AG20443 (cell line): ENCODE measurements at regions not wholly inside any gene's neighbourhood (a gene's known extent, or its start where the extent isn't known, plus 50 kb on each side); places are given as distances from the start of the nearest gene placed in this dataset.

Experiments used
- DNase-seq: peaks from one replicate; pipeline ENCODE4 v3.0.0; 2012; ENCODE audit warnings: low spot score, mixed read lengths

DNA sequence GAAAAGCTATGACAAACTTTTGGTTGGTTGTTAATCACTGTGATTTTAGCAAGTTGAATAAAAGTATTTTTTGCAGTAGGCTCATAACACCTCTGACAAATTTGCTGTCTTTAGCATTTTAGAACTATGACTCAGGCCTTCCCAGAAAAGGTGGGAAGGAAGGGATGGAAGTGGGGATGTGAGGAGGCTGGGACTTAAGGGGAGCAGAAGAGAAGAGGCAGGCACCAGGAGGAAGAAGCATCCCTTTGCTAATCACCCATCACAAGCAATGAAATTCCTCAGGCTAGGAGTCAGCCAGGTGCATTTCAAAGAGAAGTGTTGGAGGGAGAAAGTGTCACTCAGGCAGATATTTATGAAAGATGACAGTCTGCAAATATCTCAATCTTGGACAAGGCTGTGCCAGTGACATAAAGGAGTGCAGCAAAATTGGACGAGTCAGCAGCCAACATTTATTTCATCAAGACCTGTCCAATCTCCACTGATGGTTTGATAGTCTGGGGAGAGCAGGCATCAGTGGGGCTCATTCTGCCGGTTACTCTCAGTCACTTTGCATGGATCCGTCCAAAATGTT lies 337.3 kb upstream of the ARRDC4 start:
- DNase-seq: no peak

DNA sequence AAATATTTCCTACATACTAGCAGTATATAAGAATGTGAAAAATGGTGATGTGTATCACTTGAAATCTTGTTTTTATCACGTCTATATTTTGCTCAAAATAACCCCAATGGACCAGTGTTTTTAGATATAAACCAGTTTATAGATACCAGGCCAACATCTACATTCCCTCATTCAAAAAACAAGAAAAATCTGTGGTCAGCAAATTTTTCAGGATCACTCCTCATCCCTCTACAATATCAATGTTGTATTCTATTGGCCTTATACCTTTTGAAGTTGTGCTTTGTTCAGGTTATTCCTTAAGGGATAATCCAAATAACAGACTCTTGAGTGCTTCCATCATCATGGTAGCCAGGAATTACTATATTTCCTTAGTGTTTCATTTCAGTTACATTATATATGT lies 332.9 kb upstream of the ARRDC4 start:
- DNase-seq: no peak

DNA sequence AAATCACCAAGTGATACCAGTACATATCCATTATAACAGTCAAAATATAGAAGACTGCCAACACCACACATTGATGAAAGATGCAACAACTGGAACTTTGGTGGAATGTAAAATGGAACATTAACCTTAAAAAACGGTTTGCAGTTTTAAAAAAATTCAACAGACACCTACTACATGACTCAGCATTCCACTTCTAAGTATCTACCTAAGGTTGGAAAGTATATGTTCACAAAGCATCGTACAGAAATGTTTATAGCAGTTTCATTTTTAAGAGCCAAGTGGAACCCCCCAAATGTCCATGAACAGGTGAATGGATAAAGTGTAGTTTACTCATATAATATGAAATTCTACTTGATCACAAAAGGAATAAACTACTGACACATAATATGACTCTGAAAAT lies 314.7 kb upstream of the ARRDC4 start:
- no peak for DNase-seq

DNA sequence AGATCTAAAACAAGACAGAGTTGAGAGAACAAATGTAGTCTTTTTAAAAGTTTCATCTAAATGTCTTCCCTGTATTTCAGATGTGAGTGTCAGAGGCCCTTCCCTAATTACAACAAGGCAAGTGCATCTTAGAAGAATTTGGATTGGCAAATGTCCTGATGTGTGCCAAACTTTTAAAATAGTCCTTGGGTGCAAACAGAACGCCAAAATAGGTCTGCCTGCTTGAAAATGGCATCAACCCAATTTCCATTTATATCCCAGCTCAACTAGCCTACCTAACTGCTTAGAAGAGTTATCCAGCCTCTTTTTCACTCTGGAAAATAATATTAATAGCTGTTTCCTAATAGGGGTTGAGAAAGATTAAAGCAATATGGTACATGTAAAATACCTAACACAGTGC lies 311.8 kb upstream of the ARRDC4 start:
- no peak for DNase-seq

DNA sequence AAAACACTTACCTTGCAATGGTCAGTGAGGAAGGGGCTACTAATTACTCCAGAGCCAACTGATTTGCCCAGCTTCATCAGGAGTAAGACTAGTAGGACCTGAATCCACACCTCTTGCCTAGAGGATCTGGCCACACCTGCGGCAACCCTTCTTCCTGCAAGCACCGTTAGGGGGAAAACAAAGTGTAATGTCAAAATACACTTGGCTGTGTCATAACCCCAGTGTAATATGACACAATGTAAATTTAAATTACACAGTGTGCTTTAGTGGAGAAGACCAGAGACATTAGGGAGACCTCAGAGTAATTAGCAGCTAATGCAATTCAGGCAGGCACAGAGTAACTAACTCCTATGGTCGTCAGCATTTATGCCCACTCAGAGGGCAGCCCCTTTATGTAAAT lies 308.5 kb upstream of the ARRDC4 start:
- DNase-seq: no peak

DNA sequence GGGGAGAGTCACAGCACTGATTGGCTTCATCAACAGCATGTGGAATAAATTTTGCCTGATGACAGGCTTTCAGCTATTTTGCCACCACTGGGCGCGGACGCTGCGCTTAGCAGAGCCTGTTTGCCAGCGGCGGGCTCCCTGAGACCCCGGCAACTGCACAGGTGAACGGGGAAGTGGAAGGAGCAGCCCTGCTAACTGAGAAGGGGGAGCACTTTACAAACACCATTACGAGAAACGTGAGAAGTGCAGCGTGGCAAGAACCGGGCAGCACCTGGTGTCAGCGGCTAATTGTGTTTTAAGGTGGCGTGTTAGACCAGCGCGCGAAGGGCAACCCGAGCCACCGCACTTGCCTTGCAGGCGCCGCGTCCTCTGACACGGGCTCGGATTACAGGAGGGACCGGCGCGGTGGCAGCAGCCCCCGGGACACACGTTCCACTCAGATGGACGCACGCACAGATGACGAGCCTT lies 307.8 kb upstream of the ARRDC4 start:
- no peak for DNase-seq

DNA sequence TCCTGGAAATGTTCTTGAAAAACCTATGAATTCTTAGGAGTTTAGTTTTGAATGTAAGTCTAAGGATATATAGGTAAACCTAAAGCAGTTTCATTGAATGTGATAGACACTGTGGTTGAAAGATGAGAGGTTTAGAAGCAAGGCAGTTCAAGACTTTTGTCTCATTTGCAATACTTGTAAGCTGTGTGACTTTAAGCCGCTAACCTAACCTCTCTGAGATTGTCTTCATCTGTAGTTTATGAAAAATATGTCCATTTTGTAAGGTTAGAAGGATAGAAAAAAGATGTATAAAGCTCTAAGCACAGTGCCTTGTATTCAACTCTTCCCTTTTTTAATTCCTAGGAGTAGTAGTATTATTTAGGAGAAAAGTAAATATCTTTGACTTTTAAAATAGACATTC lies 306.6 kb upstream of the ARRDC4 start:
- DNase-seq: no peak

DNA sequence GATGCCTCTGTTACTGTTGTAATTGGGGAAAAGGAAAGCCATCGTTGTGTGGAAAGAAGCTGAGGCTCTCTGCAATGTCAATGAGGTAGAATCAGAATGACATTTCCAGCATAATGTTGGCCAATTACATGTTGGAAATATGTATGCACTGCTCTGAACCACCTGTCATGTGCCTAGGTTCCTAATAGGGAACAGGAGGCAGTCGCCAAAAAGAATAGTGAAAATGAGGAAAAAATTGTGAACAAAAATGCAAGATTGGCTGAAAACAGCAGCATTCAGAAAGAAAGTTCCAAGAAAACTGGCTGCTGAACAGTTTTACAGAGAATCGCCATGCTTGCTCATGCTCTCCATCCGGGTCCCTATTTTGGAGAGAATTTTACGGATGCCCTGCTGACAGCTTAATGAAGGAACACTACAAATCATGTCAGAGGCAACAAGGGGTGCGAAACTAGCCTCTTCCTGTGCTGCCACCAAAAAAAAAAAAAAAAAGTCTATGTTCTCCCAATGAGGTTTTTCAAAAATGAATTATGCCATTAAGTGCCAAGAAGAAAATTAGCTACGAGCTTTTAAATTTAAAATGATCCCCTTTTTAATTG lies 305.9 kb upstream of the ARRDC4 start:
- DNase-seq: no peak

DNA sequence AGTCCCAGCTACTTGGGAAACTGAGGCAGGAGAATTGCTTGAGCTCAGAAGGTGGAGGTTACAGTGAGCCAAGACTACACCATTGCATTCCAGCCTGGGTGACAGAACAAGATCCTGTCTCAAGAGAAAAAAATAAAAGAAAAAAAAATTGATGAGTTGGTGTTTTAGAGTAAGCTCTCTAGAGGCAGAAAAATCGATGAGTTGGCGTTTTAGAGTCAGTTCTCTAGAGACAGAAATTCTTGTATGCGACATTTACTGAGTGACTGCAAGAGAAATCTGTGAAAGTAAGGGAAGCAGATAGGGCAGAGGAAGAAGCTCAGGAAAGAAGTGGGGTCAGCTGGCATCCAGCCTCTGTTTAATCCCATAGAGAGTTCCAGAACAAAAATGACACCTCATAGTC lies 298.7 kb upstream of the ARRDC4 start:
- DNase-seq: no peak

DNA sequence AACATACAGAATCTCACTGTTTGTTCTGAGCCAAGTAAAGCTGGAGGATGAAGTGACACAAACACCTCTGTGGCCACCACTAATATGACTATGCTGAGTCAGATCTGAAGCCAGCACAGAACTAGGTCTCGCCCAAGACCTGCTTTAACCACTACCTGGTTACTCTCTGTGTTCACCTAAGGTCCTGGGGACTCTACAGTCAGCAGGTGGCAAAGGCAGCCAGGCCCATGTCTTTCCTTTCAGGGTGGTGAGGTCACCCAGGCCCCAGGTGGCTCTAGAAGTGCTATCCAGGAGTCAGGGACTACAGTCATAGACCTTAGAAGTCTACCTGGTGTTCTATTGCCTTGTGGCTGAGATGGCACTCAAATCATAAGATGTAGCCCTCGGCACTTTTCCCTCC lies 287.9 kb upstream of the ARRDC4 start:
- DNase-seq: no peak

DNA sequence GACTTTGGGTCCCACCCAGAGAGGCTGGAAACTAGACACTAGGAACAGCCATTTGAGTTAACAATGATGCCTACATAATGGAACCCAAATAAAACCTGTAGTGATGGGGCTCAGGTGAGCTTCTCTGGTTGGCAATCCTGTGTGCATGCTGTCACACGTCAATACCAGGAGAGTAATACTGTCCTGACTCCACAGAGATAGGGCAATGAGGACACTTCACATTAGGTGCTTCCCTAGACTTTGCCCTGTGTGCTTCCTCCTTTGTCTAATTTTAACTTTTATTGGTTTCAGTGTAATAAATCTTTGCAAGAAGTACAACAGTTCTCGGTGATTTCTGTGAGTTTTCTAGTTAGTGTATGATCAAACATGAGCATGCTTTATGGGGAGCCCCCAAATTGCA lies 281.8 kb upstream of the ARRDC4 start:
- DNase-seq: no peak

DNA sequence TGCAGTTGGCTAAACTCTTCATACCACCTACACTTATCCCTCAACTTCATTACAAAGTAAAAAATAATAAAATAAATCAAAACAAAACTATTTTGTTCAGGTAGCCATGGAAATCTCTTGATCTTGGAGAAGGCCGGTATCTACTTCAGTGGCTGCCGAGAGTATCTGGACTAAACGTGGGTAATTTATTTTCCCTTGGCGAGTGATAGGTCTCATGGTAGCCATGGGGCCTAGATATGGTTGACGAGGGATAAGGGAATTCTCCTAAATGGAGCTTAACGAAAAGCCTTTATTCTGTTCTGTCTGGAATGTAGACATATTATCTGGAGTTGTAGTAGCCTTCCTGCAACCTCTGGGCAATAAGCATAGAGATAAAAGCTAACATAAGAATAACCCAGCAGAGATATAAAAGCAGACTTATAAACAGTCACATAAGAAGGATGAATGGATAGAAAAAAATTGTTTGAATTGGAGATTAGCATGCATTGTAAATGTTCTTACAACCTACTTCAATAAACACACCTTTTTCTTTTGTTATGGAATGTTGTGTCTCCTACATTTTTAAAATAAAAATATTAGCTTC lies 281.3 kb upstream of the ARRDC4 start:
- no peak for DNase-seq

DNA sequence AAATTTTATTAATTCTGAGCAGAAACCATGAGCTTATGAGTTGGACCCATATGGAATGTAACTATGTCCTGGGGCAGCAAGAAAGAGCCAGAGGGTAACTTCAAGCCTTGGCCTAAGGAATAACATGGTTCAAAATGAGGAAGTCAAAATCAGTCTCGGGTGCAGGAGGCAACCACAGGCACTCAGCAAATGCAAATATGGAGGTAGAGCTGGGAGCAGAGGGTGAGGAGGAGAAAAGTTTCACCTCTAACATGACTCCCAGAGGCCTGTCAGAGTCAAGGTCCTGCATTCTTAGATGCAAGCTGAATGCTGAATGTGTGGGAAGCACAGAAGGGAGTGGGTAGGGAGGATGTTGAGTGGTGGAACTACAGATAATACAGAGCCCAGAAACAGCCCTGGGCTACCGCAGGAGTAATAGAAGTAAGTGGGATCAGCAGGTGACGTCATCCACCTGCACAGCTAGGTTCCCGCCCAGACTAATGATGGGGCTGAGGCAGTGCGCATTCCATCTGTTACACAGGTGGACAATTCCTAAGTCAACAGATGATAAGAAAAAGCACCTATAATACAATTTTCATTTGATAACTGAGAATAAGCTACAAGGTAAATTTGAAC lies 279.8 kb upstream of the ARRDC4 start:
- DNase-seq: no peak

DNA sequence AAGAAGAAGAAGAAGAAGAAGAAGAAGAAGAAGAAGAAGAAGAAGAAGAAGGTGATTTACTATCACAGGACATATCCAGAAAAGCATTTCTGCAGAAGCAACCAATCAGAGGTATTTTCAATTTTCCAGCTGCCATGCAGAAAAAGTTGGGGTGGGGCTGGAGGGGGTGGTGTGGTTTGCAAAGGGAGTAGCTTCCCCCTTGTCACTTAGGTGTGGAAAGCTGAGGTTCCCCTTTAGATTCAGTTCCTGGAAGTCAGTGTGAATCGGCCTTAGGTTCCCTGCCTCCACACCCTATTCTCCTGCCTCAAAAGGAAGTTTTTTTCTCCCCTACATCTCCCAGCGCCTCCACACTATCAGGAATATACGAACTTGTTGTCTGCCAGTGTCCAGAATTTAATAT lies 276.7 kb upstream of the ARRDC4 start:
- DNase-seq: no peak

DNA sequence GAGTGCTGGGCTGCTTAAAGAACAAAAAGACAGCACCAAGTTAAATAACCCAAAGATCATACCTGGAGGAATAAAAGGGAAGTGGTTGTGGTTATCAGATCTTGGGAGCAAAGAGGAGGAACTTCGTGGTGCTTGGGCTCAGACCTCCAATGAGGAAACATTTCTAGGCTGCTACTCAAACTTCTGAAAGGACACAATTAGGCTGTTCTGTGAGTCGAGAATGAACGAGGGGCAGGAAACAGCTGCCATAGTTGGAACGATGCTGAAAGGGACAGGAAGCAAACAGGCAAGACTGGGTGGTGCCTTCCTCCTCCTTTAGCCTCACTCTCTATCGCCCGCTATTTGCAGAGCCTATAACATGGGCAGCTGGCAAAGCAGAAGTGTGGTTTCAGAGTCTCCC lies 276.3 kb upstream of the ARRDC4 start:
- DNase-seq: no peak

DNA sequence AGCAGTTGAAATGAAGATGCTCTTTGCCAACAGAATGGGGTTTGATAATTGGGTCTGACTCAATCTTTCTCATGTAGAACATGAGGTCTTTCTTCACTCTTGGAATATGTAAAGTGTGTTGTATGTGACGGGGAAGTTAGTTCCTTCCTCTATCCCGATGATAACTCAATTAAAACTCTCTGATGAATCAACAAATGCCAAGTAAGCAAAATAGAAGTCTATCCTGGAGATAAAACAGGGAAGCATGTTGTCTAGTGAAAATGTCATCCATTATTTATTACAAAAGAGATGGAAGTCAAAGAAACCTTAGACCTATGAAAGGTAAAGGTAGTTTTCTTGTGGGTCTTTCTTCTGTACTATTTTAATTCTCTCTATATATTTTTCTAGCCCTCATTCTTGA lies 274.2 kb upstream of the ARRDC4 start:
- no peak for DNase-seq

DNA sequence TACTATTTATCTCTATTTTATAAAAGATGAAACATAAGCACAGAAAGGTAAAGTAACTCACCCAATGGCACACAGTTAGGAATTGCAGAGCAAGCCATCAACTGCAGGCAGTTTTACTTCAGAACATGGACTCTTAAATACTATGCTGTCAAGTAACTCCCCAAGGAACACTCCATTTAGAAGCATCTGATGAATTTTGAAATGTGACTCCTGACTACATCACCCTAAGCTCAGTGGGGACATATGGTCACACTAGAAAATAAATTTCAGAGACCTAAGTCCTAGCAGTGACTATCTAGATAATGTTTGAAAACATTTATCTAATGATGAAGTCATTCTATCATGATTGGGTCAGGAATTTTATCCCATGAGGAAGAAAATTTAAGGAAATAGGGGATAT lies 272.8 kb upstream of the ARRDC4 start:
- no peak for DNase-seq

DNA sequence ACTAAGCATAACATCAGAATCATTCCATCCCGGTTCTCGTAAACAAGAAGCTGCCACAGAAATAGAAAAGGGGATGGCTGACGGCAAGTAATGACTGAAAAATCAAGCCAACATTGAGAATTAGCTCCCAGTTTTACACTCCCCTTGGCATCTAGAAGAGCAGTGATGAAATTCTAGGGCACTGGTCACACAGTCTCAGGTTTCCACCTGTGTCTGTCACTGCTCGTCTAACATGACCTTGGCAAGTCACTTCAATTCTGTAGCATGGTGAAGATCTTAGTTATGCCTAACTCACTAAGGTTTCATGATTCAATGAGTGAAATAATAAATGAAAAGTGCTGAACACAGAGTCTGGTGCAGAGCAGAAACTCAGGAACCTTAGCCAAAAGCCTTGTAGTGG lies 272.3 kb upstream of the ARRDC4 start:
- DNase-seq: no peak

DNA sequence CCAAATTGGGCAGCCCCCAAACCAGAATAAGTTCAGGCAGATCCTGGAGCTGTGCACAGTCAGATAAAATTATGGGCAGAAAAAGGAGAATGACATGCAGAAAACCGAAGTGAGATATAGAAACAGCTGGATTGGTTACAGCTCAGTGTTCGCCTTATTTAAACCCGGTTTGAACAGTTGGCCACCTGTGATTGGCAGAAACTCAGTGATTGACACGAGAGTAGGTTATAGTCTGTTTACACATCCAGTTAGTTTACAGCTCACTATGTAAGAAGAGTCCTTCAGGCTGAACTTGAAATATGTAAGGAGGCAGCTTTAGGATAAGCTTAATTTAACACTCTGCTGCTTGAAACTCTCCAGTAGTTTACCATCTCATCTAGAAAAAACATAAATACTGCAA lies 271.6 kb upstream of the ARRDC4 start:
- no peak for DNase-seq

DNA sequence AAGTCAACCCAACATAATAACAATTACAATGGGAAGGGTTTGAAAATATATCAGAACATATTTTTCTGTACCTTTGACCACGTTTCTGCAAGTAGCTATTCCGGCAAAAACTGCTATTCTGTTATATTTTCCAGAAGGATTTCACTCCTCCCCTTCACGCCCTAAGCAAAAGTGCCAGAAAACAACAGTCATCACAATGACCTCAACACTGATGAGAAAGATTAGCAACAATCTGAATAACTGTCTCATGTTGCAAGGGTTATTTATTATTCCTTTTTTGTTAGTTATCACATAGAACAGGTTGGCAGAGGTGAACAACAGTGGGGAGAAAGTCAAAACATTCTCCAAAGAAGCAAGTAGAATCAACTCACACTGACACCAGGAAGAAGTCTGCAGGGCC lies 269.4 kb upstream of the ARRDC4 start:
- no peak for DNase-seq

DNA sequence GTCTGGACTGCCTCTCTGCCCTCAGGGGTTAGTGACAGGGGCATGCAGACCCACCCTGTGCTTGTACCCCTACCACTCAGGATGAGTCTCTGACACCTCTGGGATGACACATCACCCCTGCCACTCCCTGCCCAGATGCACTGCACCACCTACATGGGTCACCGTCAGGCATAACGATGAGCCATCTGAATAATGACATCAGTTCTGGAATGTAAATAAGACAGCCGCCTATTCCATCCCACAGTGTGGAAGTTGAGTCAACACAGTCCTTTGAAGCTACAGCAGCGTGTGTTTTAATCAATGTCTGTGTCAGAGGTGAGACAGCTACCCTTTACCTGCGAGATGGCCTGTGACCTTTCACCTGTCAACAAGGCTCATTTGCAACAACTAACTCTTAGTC lies 268.7 kb upstream of the ARRDC4 start:
- no peak for DNase-seq

DNA sequence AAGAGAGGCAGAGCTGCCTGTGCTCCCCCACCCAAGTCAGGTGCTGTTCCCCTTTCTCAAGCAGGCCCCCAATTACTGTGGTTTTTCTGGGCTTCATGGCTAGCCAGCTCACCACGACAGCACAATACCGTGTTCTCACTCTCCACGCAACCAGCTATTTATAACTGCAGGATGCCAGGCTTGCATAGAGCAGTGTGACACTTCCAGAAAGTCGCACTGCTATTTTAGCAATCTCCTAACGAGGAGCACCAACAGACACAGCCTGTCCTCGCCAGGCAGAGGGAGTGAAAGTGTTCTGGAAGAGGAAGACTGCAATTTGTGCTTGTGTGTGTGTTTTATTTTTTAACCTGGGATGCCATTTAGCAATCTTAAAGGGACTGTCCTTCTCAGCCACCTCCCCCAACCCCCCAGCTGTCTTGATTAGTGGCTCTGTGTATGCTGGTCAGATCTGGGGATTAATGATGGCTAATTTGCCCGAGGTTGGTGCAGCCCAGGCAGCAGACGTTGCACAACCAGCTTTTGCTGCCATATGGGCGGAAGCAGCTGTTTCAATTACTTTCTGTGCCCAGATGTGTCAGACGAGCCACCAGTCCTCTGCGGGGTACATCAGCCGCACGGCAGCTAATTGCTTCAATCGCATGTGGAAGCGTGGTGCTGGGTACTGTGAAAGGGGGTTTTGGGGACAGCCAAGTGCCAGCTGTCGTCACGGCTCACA lies 268.0 kb upstream of the ARRDC4 start:
- no peak for DNase-seq

DNA sequence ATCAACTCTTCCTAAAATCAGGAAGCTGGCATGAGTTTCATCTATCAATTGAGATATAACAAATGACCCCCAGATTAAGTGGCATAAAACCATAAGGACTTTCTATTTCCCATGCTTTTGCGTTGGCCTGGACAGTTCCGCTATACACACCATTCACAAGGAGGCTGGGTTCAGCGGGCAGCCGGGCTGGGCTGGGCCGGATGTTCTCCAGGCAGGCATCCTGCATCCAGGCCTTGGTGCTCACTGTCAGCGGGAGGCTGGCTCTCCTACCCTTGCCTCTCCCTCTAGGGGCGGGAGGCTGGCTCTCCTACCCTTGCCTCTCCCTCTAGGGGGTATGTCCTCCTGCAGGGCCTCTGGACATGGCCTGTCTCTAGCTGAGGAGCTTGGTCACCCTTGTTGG lies 266.0 kb upstream of the ARRDC4 start:
- DNase-seq: no peak
